Activated CD4-positive, alpha-beta T cell treated with anti-CD3 and anti-CD28 coated beads, Interleukin-2, amount 50 U/mL, for 16 hours (primary cell): ENCODE measurements at regions not wholly inside any gene's neighbourhood (a gene's known extent, or its start where the extent isn't known, plus 50 kb on each side); places are given as distances from the start of the nearest gene placed in this dataset.

Experiments
- DNase-seq: peaks from one replicate; pipeline ENCODE4 v3.0.0-alpha.2; 2020

- DNase-seq, result no peak
These were observed 62.9 kb downstream of the NHLRC3 start for GRCh38 chr13:39100996-39101738.

GRCh38 chr13:39102981-39103490 is 64.8 kb downstream of the NHLRC3 start:
- DNase-seq, result no peak

- no peak for DNase-seq
These were observed 66.9 kb downstream of the NHLRC3 start for GRCh38 chr13:39105110-39105509.

- no peak for DNase-seq
These were observed 68.2 kb downstream of the NHLRC3 start for GRCh38 chr13:39106216-39107005.

- DNase-seq, result no peak
These were observed 69.3 kb downstream of the NHLRC3 start for GRCh38 chr13:39107561-39107960.

- DNase-seq, result no peak
These were observed 70.5 kb downstream of the NHLRC3 start for GRCh38 chr13:39108783-39109182.

- DNase-seq, result no peak
These were observed 72.4 kb downstream of the NHLRC3 start for GRCh38 chr13:39110518-39111097.

GRCh38 chr13:39111145-39111544 is 72.9 kb downstream of the NHLRC3 start:
- no peak for DNase-seq

GRCh38 chr13:39119422-39119821 is 81.2 kb downstream of the NHLRC3 start:
- DNase-seq, result no peak

- peak; percentile 6 for DNase-seq
These were observed 85.3 kb downstream of the NHLRC3 start for GRCh38 chr13:39123578-39123977.

- no peak for DNase-seq
These were observed 91.0 kb downstream of the NHLRC3 start for GRCh38 chr13:39129213-39129612.

GRCh38 chr13:39130301-39130700 is 92.0 kb downstream of the NHLRC3 start:
- DNase-seq, result no peak

GRCh38 chr13:39132286-39133230 is 94.3 kb downstream of the NHLRC3 start:
- peak; percentile 16 for DNase-seq

- no peak for DNase-seq
These were observed 95.5 kb downstream of the NHLRC3 start for GRCh38 chr13:39133781-39134180.

GRCh38 chr13:39134574-39134973 is 96.3 kb downstream of the NHLRC3 start:
- DNase-seq, result no peak

- DNase-seq, result no peak
These were observed 106.1 kb downstream of the NHLRC3 start for GRCh38 chr13:39144391-39144790.

GRCh38 chr13:39144941-39145533 is 106.8 kb downstream of the NHLRC3 start:
- peak; percentile 44 for DNase-seq

- peak; percentile 37 for DNase-seq
These were observed 110.3 kb downstream of the NHLRC3 start for GRCh38 chr13:39148513-39148961.

- DNase-seq, result no peak
These were observed 111.6 kb downstream of the NHLRC3 start for GRCh38 chr13:39149896-39150295.

- DNase-seq, result no peak
These were observed 115.8 kb downstream of the NHLRC3 start for GRCh38 chr13:39154041-39154440.

- DNase-seq, result no peak
These were observed 121.1 kb downstream of the NHLRC3 start for GRCh38 chr13:39159393-39159792.

- no peak for DNase-seq
These were observed 121.7 kb downstream of the NHLRC3 start for GRCh38 chr13:39159846-39160370.
